ENCODE measurements at regions not wholly inside any gene's neighbourhood (a gene's known extent, or its start where the extent isn't known, plus 50 kb on each side); places are given as distances from the start of the nearest gene placed in this dataset.
"Not testable (repeated sequence)": the region's sequence is repeated elsewhere in the genome, so short reads cannot be mapped to it uniquely, and the experiment has no call there.

DNA sequence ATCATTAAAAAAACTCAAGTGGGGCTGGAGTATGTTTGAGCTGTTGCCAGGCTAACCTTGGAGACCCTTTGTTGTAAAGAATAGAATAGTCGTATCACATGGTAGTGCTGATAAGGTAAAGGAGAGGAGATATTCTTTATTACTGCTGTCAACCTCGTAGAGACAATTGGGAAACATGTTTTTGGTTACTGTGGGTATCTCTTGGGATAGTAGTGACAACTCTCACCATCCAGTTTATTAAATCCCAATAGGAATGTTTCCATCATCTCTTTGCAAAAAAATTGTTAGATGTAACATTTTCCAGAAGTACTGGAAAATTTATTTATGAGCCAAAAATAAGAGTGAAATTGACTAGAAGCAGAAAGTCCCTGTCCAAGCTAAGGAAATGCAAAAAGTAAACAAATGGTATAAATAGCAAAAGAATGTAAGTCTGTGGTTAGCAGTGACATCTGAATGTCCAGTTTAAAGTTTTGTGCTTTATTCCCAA, 829.3 kb upstream of the CITED2 start:
- no peak for DNase-seq

DNA sequence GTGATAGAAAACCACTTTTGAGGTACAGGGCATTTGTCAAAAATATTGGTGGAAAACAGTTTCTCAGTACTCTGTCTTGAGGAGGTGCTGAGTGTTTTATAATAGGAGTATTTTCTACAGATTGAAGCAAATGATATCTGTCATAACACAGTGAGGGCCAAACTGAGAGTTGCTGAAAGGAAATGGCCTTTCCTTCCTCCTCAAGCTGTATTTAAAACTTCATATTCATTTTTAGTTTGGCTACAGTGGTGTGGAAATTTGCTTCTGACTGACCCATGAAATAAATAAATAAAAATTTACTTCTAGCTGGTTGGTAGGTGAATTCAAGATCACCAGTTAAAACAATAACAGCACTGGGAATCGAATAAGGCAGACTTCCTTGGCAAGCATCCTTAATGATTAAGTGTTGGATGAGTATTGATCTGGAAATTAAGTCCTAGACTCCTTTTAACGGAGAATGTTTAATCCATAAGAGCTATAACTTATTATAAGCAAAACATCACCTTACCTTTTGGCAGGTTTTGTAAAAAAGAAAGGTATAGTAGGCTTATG, 828.6 kb upstream of the CITED2 start:
- no peak for DNase-seq

DNA sequence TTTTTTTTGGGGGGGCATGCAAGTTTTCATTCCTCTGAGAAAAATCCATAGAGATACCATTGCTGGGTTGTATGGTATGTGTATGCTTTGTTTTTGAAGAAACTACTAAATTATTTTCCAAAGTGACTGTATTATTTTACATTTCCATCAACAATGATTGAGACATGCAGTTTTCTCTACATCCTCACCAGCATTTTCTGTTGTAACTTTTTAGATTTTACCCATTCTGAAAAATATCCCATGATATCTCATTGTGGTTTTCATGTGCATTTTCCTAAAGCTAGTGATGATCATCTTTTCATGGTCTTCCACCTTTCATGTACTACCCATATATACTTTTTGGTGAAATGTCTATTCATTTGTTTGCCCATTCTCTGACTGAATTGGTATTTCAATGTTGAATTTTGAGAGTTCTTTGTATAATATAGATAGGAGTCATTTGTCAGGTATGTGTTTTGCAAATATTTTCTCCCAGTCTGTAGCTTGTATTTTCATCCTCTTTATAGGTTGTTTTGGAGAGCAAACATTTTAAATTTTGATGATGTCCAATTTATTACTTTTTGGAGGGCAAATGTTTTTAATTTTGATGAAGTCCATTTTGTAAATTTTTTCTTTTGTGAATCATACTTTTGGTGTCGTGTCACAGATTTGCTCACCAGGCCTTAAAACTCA, 827.5 kb upstream of the CITED2 start:
- no peak for DNase-seq

DNA sequence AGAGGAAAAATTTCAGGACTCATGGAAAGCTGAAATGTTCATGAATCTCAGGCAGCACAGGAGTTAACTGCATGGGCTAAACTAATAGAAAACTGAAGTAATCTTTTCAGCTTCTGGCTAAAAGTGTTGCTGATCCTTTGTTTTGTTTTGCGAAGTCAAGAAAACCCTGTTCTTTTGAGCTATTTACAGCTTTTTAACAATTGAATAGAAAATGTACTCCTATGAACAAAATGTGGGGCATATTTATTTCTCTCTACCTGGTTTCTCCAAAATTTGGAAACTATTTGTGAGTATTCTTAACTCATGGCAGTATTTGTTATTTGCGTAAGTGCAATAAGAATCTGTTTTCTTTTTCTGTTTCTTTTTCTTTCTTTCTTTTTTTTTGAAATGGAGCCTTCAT, 818.8 kb upstream of the CITED2 start:
- no peak for DNase-seq

DNA sequence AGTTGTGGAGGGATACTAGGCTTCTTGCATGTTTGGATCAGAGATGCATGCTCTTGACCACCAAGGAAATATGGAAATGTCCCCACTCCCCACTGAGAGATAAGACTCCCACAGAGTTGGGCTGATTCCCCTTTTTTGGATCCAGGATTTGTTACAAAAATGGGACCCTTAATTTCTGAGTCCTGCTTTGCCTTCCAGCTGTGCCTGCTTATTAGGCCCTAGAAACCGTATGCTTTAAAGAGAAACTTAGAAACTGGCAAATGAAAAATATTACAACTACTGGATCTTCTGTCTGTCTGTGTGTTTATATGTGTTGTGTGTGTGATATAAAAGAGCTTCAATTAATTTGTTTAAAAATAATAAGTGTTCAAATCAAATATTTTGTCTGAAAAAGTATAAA, 817.6 kb upstream of the CITED2 start:
- DNase-seq, result no peak

DNA sequence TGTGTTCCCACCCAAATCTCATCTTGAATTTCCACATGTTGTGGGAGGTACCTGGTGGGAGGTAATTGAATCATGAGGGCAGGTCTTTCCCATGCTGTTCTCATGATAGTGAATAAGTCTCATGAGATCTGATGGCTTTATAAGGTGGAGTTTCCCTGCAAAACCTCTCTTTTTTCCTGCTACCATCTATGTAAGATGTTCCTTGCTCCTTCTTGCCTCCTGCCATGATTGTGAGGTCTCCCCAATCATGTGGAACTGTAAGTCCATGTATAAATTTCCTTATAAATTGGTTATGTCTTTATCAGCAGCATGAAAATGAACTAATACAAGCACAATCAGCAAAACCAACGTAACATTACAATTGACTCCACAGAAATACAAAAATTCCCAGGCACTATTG, 814.8 kb upstream of the CITED2 start:
- DNase-seq, result not testable (repeated sequence)

DNA sequence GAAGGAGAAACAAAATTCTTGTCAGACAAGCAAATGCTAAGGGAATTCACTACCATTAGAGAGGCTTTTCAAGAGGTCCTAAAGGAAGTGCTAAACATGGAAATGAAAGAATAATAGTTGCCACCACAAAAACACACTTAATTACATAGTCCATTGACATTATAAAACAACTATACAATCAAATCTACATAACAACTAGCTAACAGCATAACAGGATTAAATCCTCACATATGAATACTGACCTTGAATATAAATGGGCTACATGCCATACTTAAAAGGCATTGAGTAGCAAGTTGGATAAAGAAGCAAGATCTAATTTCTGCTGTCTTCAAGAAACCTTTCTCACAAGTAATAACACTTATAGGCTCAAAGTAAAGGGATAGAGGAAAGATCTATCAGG, 811.5 kb upstream of the CITED2 start:
- no peak for DNase-seq

DNA sequence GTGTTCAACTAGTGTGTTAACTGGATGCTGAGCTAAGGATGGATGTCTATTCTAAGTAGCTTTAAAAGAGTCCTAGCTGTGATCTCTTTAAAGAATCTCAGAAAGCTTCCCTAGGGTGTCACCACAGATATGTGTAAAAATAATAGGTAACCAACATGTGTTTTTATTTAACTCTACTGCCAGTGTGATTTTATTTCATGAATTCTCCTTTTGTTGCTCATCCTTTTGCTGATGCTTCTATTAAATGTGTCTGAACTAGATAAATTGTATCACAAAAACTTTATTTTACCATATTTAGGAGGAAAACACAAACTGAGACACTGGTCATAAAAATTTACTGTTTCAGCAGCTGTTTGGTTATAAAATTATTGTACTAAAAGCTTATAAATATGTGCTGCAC, 809.4 kb upstream of the CITED2 start:
- DNase-seq, result no peak

DNA sequence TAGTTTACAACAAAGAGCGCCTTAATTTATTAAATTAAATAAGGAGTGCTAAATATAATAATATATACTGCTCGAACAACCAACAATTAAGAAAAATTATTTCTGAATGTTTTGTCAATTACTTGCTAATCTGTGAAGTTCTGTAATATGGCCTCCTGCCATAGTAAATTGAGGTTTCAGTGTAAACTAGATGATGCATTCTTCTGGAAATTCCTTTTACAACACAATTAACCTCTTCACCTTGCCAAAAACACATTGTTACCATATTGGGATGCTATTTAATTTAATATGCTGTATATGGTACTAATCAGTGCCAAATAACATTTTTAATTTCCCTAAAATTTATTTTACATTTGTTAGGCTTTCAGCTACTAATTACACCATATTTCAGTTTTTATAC, 808.4 kb upstream of the CITED2 start:
- DNase-seq, result no peak

DNA sequence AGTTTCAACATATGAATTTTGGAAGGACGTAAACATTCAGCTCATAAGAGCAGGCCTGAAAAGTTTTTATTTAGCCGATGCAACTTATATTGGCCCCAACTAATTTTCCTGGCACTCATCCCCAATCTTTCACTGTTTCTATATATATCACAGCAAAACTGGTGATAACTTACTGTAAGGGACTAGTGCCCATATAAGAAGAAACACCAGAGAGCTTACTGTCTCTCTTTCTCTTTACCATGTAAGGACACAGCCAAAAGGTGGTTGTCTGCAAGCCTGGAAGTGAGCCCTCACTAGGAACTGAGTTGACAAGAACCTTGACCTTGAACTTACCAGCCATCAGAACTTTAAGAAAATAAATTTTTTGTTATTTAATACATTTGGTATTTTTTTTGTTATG, 807.4 kb upstream of the CITED2 start:
- DNase-seq, result no peak

DNA sequence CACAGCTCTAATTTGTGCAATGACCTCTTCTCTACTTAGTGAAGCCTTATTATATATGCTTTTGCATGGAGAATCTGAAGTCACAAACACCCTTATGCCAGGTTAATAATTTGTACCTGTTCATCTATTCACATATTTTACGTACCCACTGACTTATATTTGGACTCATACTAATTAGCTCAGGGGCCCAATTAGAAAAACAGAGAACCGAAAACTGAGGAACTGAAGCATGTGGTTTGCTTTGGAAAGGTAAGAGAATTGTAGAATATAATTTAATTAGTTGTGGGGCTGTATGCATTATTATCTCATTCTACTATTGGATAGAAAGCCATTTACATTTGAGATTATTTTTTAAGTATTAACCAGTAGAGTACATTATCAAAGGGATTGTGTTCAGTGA, 805.9 kb upstream of the CITED2 start:
- DNase-seq, result no peak

DNA sequence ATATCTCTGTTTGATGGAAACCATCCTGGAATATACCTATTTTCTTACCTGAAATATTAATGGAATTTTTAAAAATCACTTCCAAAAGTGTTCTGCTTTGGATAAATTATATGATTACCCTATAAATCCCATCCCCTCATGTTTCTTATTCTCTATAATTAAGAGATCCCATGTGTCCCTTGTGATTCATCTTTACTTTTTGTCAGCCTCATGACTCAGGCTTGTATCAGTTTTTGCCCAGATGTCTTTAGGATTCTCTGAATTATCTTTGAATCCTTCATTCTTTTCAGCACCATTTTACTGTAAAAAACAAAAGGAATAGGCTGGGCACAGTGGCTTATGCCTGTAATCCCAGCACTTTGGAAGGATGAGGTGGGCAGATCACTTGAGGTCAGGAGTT, 804.5 kb upstream of the CITED2 start:
- DNase-seq, result no peak

DNA sequence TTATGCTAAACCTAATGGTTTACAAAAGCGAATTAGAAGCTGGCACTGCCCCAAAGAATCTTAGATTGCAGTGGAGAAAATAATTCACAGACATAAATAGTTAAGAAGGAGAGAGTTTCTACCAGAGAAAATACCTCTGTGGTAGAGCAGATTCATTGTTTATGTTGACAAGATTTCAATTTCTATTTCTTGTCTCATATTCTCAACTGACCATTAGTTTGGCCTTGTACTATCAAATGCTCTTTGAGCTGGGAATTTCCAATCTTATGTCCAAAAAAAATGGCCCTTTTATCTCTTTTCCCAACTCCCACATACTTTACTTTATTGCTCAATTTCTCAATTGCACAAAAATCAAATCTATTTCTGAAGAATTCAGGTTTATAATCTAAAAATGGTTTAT, 804.1 kb upstream of the CITED2 start:
- no peak for DNase-seq

DNA sequence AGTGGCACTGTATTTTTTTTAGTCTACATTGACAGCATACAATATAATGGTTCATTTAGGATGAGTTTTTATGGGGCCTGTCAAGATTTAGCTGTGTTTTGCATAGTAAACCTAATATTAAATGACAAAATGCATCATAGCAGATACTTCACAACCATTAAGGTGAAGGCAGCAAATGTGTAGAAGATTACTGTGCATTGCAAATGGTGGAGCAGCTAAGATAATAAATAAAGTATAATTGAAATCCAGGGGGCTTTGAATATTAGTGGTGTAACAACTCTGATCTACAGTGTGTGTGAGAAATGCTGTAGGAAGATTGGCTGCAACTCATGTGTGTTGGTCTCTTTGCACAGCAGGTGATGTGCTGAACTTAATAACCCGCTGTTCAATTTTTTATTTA, 801.9 kb upstream of the CITED2 start:
- no peak for DNase-seq

DNA sequence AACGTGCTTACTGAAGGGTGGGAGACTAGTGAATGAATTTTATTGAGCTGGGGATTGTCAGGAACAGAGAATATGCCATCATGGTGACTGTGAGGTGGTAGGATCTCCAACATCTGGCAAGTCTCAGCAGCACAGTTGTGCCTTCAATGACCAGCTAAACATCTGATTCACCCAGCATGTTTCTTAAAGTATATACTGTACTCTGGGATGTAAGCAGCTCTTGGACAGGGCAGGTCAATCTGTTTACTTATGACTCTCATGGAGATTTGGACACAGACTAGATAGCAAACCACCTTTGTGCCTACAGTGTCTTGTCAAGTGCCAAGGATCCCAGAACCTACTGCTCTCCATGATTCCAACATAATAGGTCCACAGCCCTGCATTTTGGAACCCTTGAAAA, 801.0 kb upstream of the CITED2 start:
- no peak for DNase-seq

DNA sequence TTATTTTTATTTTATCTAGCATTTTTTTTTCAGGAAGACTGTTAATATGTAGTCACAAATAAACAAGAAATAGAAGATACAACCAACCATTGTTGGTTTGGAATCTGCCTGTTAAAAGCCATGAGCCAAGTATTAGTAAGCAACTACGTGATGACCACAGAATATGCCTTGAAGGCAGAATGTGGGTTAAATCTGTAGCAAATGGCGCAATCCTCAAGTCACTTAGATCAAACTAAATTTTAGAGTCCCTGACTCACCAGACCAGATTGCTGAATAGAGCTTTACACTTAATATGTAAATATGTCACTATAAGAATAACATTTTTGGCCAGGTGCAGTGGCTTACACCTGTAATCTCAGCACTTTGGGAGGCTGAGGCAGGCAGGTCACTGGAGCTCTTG, 800.1 kb upstream of the CITED2 start:
- DNase-seq, result no peak

DNA sequence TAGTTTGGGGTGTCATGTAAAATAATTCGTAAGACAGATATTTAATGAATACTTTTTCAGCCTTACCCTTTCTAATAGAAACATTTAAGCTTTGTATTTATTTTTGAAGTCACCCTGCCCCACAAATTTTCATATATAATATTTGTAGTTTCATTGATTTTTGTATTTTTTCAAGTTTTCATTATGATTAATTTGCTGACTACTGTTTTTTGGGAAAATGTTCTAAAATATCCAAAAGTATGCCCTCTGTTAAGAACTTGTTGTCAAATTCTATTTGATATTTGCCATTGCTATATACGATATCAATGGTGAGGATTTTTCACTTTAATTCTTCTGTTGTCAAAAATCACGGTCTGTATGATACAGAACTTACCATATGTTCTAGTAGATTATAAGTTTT, 793.9 kb upstream of the CITED2 start:
- DNase-seq, result no peak

DNA sequence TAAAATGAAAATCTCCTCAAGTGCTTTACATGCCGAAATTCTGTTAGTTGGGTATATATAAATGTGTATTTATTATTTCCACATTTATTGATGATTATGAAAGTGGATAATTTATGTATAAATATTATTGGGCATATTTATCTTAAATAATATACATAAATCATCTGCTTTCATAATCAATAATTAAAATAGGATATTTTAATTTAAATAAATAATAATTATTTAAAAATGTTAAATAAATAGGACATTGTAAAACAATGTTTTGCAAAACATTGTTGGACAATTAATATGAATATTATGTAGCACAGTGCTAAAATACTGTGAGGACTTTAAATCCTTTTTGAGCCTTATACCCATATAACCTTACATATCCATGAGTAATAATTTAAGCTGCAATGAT, 786.5 kb upstream of the CITED2 start:
- DNase-seq, result no peak

DNA sequence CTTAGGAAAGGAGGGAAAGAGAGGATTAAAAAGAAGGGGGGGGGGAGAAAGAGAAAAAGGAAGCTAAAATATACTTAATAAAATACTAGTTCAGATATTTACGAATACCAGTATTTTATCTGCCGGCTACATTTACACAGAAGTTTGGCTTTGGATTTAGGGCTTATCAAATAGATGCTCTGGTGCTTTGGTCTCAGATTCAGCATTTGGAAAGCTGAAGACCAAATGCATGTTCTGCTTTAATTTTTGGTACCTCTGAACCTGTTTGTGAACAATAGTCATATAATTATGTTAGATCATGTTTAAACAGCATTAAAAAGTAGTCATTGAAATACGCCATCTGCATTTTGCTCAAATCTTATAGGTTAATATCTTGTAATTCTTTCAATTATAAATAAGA, 786.0 kb upstream of the CITED2 start:
- DNase-seq, result no peak

DNA sequence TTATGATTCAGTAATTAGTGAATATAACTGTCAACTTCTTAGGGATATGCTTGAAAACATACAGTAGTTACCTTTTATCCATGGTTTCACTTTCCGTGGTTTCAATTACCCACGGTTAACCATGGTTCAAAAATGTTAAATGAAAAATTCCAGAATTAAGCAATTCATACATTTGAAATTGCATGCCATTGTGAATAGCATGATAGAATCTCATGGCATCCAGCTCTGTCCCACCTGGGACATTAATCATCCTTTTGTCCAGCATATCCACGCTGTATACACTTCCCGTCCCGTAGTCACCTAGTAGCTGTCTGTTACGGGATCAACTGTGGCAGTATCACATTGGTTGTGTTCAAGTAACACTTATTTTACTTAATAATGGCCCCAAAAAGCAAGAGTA, 781.7 kb upstream of the CITED2 start:
- no peak for DNase-seq

DNA sequence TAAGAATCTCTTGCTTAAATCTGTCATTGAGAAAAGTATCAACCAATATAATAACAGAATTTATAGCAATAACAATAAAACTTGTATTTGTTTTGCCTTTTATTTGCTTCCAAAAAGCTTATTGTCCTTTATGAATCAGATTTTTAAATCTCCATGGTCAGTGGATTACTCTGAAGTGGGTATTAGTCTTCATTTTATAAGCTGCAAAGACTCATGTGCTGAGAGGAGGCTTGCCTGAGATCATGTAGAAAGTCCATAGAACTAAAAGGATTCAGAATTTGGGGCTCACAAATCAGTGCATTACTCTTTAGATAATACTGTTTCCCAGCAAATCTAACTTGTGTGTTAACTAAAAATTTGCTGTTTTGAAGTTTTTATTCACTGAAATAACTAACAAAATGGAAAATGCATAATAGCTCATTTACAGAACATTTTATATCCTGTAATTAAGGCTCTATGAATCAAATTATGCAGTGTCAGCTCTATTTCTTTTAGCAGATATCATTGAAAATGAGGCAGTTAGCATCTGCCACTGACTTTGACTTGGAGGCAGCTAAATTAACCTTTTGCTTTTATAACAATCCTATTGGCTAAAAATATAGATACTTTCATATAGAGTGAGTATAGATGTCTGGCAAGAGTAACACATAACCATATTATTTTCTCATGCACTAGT, 781.1 kb upstream of the CITED2 start:
- no peak for DNase-seq

DNA sequence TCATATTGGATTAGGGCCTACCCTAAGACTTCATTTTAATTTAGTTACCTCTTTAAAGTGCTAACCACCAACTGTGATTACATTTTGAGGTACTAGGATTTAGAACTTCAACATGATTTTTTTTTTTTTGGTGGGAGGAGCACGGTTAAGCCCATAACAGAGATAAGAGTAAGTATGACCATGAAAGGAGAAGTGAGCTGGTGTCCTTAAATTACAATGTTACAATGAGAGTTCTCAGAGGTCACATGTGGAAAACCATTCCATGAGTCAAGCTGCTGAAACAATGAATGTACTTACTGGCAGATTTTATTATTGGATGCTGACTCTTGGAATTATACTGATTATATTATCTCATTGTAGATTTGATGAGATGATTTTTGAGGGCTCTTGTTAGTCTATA, 779.3 kb upstream of the CITED2 start:
- DNase-seq, result no peak

DNA sequence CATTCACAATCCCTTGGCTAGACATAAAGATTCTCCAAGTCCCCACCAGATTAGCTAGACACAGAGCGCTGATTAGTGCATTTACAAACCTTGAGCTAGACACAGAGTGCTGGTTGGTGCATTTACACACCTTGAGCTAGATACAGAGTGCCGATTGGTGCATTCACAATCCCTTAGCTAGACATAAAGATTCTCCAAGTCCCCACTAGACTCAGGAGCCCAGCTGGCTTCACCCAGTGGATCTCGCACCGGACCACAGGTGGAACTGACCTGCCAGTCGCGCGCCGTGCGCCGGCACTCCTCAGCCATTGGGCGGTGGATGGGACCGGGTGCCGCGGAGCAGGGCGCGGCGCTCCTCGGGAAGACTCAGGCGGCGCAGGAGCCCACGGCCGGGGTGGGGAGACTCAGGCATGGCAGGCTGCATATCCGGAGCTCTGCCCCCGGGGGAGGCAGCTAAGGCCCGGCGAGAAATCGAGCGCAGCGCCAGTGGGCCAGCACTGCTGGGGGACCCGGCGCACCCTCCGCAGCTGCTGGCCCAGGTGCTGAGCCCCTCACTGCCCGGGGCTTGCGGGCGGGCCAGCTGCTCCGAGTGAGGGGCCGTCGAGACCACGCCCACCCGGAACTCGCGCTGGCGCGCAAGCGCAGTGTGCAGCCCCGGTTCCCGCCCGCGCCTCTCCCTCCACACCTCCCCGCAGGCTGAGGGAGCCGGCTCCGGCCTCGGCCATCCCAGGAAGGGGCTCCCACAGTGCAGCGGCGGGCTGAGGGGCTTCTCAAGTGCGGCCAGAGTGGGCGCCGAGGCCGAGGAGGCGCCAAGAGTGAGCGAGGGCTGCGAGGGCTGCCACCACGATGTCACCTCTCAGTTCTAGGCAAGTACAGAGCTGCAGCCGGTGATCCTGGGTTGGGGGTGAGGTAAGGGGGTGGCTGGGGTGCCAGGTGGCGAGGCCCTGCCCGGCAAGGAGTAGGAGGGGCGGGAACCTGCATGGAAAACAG, 773.7 kb upstream of the CITED2 start:
- DNase-seq, result not testable (repeated sequence)

All from activated CD4-positive, alpha-beta T cell treated with anti-CD3 and anti-CD28 coated beads, Interleukin-2, amount 50 U/mL, for 1 hour (primary cell).